ENCODE measurements at regions not wholly inside any gene's neighbourhood (a gene's known extent, or its start where the extent isn't known, plus 50 kb on each side); places are given as distances from the start of the nearest gene placed in this dataset.

DNA sequence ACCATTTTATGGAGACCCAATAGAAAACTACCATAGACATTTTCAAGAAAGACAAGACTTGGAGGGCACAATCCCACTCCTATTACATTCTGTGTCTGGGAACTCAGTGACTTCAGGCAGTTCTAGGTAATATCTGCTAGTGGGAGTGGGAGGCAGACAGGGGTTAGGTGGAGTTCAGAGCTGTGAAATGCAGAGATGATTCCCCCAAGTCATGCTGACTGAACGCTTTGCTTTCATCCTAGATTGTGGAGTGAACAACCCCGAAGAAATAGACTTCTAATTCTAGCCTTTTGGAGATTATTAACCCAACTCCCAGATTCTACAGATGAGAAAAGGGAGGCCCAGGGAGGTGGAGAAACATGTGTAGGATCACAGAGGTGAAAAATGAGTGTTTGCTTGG is 437.8 kb upstream of the CADM1 start:
- no peak for TF ChIP-seq TP53 (CRISPR knock-in tag; conservative IDR thresholded peaks at IDR 0.05)
- no peak for TF ChIP-seq RBM22 (optimal IDR thresholded peaks at IDR 0.05; ENCODE audit: low read length)
- TF ChIP-seq JUNB (CRISPR knock-in tag; IDR thresholded peaks at IDR 0.05; ENCODE audit: borderline replicate concordance), result no peak
- TF ChIP-seq, protein P1, sequence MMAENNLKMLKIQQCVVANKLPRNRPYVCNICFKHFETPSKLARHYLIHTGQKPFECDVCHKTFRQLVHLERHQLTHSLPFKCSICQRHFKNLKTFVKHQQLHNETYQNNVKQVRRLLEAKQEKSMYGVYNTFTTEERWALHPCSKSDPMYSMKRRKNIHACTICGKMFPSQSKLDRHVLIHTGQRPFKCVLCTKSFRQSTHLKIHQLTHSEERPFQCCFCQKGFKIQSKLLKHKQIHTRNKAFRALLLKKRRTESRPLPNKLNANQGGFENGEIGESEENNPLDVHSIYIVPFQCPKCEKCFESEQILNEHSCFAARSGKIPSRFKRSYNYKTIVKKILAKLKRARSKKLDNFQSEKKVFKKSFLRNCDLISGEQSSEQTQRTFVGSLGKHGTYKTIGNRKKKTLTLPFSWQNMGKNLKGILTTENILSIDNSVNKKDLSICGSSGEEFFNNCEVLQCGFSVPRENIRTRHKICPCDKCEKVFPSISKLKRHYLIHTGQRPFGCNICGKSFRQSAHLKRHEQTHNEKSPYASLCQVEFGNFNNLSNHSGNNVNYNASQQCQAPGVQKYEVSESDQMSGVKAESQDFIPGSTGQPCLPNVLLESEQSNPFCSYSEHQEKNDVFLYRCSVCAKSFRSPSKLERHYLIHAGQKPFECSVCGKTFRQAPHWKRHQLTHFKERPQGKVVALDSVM (CRISPR knock-in tag; IDR thresholded peaks at IDR 0.05), result no peak
- no peak for TF ChIP-seq ZBTB1 (CRISPR knock-in tag; IDR thresholded peaks at IDR 0.05; ENCODE audit: borderline replicate concordance)
- TF ChIP-seq SIN3A (IDR thresholded peaks at IDR 0.05; ENCODE audit: borderline replicate concordance, low read depth, low read length), result no peak
- TF ChIP-seq POLR2A (IDR thresholded peaks at IDR 0.05; ENCODE audit: insufficient read depth in 1 of 2, low read depth in 2 of 2, low read length in 2 of 2), result no peak
- TF ChIP-seq, protein P2, sequence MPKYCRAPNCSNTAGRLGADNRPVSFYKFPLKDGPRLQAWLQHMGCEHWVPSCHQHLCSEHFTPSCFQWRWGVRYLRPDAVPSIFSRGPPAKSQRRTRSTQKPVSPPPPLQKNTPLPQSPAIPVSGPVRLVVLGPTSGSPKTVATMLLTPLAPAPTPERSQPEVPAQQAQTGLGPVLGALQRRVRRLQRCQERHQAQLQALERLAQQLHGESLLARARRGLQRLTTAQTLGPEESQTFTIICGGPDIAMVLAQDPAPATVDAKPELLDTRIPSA (CRISPR knock-in tag; IDR thresholded peaks at IDR 0.05; ENCODE audit: borderline replicate concordance), result no peak
- TF ChIP-seq ZNF225 (CRISPR knock-in tag; IDR thresholded peaks at IDR 0.05), result no peak
- TF ChIP-seq, protein P3, sequence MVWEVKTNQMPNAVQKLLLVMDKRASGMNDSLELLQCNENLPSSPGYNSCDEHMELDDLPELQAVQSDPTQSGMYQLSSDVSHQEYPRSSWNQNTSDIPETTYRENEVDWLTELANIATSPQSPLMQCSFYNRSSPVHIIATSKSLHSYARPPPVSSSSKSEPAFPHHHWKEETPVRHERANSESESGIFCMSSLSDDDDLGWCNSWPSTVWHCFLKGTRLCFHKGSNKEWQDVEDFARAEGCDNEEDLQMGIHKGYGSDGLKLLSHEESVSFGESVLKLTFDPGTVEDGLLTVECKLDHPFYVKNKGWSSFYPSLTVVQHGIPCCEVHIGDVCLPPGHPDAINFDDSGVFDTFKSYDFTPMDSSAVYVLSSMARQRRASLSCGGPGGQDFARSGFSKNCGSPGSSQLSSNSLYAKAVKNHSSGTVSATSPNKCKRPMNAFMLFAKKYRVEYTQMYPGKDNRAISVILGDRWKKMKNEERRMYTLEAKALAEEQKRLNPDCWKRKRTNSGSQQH (CRISPR knock-in tag; IDR thresholded peaks at IDR 0.05; ENCODE audit: low read depth), result no peak
- TF ChIP-seq, protein P4, sequence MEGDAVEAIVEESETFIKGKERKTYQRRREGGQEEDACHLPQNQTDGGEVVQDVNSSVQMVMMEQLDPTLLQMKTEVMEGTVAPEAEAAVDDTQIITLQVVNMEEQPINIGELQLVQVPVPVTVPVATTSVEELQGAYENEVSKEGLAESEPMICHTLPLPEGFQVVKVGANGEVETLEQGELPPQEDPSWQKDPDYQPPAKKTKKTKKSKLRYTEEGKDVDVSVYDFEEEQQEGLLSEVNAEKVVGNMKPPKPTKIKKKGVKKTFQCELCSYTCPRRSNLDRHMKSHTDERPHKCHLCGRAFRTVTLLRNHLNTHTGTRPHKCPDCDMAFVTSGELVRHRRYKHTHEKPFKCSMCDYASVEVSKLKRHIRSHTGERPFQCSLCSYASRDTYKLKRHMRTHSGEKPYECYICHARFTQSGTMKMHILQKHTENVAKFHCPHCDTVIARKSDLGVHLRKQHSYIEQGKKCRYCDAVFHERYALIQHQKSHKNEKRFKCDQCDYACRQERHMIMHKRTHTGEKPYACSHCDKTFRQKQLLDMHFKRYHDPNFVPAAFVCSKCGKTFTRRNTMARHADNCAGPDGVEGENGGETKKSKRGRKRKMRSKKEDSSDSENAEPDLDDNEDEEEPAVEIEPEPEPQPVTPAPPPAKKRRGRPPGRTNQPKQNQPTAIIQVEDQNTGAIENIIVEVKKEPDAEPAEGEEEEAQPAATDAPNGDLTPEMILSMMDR (CRISPR knock-in tag; IDR thresholded peaks at IDR 0.05), result no peak
- TF ChIP-seq, protein P5, sequence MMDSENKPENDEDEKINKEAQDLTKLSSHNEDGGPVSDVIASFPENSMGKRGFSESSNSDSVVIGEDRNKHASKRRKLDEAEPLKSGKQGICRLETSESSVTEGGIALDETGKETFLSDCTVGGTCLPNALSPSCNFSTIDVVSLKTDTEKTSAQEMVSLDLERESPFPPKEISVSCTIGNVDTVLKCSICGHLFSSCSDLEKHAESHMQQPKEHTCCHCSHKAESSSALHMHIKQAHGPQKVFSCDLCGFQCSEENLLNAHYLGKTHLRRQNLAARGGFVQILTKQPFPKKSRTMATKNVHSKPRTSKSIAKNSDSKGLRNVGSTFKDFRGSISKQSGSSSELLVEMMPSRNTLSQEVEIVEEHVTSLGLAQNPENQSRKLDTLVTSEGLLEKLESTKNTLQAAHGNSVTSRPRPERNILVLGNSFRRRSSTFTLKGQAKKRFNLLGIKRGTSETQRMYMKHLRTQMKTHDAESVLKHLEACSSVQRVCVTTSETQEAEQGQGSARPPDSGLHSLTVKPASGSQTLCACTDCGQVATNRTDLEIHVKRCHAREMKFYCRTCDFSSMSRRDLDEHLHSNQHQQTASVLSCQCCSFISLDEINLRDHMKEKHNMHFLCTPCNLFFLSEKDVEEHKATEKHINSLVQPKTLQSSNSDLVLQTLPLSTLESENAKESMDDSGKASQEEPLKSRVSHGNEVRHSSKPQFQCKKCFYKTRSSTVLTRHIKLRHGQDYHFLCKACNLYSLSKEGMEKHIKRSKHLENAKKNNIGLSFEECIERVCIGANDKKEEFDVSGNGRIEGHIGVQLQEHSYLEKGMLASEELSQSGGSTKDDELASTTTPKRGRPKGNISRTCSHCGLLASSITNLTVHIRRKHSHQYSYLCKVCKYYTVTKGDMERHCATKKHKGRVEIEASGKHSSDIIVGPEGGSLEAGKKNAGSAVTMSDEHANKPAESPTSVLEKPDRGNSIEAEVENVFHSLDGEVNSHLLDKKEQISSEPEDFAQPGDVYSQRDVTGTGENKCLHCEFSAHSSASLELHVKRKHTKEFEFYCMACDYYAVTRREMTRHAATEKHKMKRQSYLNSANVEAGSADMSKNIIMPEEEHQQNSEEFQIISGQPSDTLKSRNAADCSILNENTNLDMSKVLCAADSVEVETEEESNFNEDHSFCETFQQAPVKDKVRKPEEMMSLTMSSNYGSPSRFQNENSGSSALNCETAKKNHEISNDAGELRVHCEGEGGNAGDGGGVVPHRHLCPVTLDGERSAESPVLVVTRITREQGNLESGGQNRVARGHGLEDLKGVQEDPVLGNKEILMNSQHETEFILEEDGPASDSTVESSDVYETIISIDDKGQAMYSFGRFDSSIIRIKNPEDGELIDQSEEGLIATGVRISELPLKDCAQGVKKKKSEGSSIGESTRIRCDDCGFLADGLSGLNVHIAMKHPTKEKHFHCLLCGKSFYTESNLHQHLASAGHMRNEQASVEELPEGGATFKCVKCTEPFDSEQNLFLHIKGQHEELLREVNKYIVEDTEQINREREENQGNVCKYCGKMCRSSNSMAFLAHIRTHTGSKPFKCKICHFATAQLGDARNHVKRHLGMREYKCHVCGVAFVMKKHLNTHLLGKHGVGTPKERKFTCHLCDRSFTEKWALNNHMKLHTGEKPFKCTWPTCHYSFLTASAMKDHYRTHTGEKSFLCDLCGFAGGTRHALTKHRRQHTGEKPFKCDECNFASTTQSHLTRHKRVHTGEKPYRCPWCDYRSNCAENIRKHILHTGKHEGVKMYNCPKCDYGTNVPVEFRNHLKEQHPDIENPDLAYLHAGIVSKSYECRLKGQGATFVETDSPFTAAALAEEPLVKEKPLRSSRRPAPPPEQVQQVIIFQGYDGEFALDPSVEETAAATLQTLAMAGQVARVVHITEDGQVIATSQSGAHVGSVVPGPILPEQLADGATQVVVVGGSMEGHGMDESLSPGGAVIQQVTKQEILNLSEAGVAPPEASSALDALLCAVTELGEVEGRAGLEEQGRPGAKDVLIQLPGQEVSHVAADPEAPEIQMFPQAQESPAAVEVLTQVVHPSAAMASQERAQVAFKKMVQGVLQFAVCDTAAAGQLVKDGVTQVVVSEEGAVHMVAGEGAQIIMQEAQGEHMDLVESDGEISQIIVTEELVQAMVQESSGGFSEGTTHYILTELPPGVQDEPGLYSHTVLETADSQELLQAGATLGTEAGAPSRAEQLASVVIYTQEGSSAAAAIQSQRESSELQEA (CRISPR knock-in tag; IDR thresholded peaks at IDR 0.05; ENCODE audit: not compliant biosample characterization), result no peak

Measured in HepG2 (cell line).